NB4 (cell line): ENCODE measurements at regions not wholly inside any gene's neighbourhood (a gene's known extent, or its start where the extent isn't known, plus 50 kb on each side); places are given as distances from the start of the nearest gene placed in this dataset.

ENCODE experiments used
- MYC ChIP-seq: IDR thresholded peaks from 2 replicates; pipeline ENCODE4 v1.6.1; 2011; ENCODE audit warnings: low read depth, low read length
- TF ChIP-seq, protein P1 (sequence below): IDR thresholded peaks from one replicate; pipeline ENCODE4 v1.5.1; 2012; ENCODE audit warnings: low read depth, low read length

- no peak for TF ChIP-seq MYC
- TF ChIP-seq, protein P1, sequence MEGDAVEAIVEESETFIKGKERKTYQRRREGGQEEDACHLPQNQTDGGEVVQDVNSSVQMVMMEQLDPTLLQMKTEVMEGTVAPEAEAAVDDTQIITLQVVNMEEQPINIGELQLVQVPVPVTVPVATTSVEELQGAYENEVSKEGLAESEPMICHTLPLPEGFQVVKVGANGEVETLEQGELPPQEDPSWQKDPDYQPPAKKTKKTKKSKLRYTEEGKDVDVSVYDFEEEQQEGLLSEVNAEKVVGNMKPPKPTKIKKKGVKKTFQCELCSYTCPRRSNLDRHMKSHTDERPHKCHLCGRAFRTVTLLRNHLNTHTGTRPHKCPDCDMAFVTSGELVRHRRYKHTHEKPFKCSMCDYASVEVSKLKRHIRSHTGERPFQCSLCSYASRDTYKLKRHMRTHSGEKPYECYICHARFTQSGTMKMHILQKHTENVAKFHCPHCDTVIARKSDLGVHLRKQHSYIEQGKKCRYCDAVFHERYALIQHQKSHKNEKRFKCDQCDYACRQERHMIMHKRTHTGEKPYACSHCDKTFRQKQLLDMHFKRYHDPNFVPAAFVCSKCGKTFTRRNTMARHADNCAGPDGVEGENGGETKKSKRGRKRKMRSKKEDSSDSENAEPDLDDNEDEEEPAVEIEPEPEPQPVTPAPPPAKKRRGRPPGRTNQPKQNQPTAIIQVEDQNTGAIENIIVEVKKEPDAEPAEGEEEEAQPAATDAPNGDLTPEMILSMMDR = no peak
Observed at GRCh38 chr5:143572671-143573070, 169.2 kb upstream of the NR3C1 start.
